H1 (cell line): ENCODE measurements at regions not wholly inside any gene's neighbourhood (a gene's known extent, or its start where the extent isn't known, plus 50 kb on each side); places are given as distances from the start of the nearest gene placed in this dataset.

Experiments used
- CTCF ChIA-PET: fragments of 300-600 bp; sonication (Branson Sonifier 250); formaldehyde crosslinking; loops from one replicate; lab custom pipeline; 2021; ENCODE audit not compliant: partially characterized antibody; lab: Charles Lee
- POLR2A ChIA-PET: fragments of 300-600 bp; sonication (Branson Sonifier 250); formaldehyde crosslinking; loops from one replicate; lab custom pipeline; 2021; ENCODE audit warnings: inconsistent platforms; ENCODE audit not compliant: partially characterized antibody; lab: Charles Lee
- DNase-seq, 2 experiments: peaks; one replicate each; pipeline versions ENCODE4 v3.0.0 to v3.0.0-alpha.2; 2010 to 2022; ENCODE audit warnings: low spot score in 2 of 2, low read depth in 1 of 2, mixed read lengths in 1 of 2
- FAIRE-seq: peaks from 2 replicates; lab custom pipeline; 2011; peaks lifted over from hg19 to GRCh38; lab: Jason Lieb, UNC
- H2AFZ ChIP-seq: 2 replicates; pipeline ENCODE4 v1.8.1; 2012; ENCODE audit warnings: low read length, inconsistent platforms
- H2AK5ac ChIP-seq: 2 replicates; pipeline ENCODE4 v1.6.1; 2013; ENCODE audit warnings: low read depth, low read length
- H2BK120ac ChIP-seq: replicated peaks from 2 replicates; pipeline ENCODE3; 2013; ENCODE audit warnings: low read depth, low read length, inconsistent platforms
- H2BK12ac ChIP-seq: 2 replicates; pipeline ENCODE4 v1.6.1; 2013; ENCODE audit warnings: low read depth, low read length
- H2BK15ac ChIP-seq: 2 replicates; pipeline ENCODE4 v1.6.1; 2013; ENCODE audit warnings: low read length
- H2BK20ac ChIP-seq: 2 replicates; pipeline ENCODE4 v1.6.1; 2013; ENCODE audit warnings: low read length
- H2BK5ac ChIP-seq: 2 replicates; pipeline ENCODE4 v1.6.1; 2013; ENCODE audit warnings: low read depth, low read length
- H3K14ac ChIP-seq: 2 replicates; pipeline ENCODE4 v1.6.1; 2013; ENCODE audit warnings: inconsistent platforms; ENCODE audit not compliant: insufficient read length
- H3K18ac ChIP-seq: 2 replicates; pipeline ENCODE4 v1.6.1; 2013; ENCODE audit warnings: low read length; ENCODE audit errors: extremely low read depth
- H3K23ac ChIP-seq: 2 replicates; pipeline ENCODE4 v1.6.1; 2013; ENCODE audit warnings: inconsistent platforms; ENCODE audit not compliant: insufficient read length
- H3K23me2 ChIP-seq: 2 replicates; pipeline ENCODE4 v1.6.1; 2013; ENCODE audit warnings: low read depth, low read length
- H3K27ac ChIP-seq: 2 replicates; pipeline ENCODE4 v1.6.1; 2011; ENCODE audit warnings: low read depth, low read length, inconsistent platforms
- H3K27me3 ChIP-seq, 4 experiments: replicated peaks in 1 of 4; 1 replicate in 1 of 4; 2 replicates in 3 of 4; pipeline versions ENCODE4 v1.6.1 to v1.8.1; 2011 to 2013; ENCODE audit warnings: low read length in 3 of 4, mild to moderate bottlenecking in 3 of 4, inconsistent platforms in 2 of 4, mixed read lengths in 2 of 4, moderate library complexity in 1 of 4; ENCODE audit not compliant: control insufficient read depth in 3 of 4, insufficient read depth in 3 of 4; ENCODE audit errors: extremely low read depth in 1 of 4
- H3K36me3 ChIP-seq, 4 experiments: 2 replicates each; pipeline versions ENCODE4 v1.6.1 to v1.8.1; 2011 to 2013; ENCODE audit warnings: mild to moderate bottlenecking in 4 of 4, low read length in 3 of 4, moderate library complexity in 2 of 4, control low read depth in 1 of 4, inconsistent platforms in 1 of 4; ENCODE audit not compliant: insufficient read depth in 4 of 4, control insufficient read depth in 2 of 4
- H3K4ac ChIP-seq: replicated peaks from 2 replicates; pipeline ENCODE3; 2013; ENCODE audit warnings: low read length, low read depth, mixed read lengths, inconsistent platforms; ENCODE audit not compliant: insufficient read length
- H3K4me1 ChIP-seq, 4 experiments: replicated peaks in 1 of 4; 1 replicate in 1 of 4; 2 replicates in 3 of 4; pipeline versions ENCODE4 v1.6.1 to v1.8.1; 2011 to 2013; ENCODE audit warnings: low read length in 3 of 4, inconsistent platforms in 2 of 4, mixed read lengths in 1 of 4; ENCODE audit not compliant: insufficient read depth in 4 of 4, control insufficient read depth in 3 of 4
- H3K4me2 ChIP-seq, 2 experiments: 2 replicates each; pipeline versions ENCODE4 v1.6.1 to v1.8.1; 2011 to 2013; ENCODE audit warnings: low read depth in 2 of 2, low read length in 2 of 2, control low read depth in 1 of 2, inconsistent platforms in 1 of 2, mild to moderate bottlenecking in 1 of 2; ENCODE audit not compliant: insufficient read depth in 1 of 2
- H3K4me3 ChIP-seq, 4 experiments: fragments of 200-600, 300-600 bp in 1 of 4; sonication (generic), shearing (Covaris generic), sonication (Bioruptor Twin) in 1 of 4; 2 replicates each; pipeline versions ENCODE4 v1.5.1 to v1.8.1; 2011 to 2016; ENCODE audit warnings: low read length in 4 of 4, low read depth in 3 of 4, control low read depth in 2 of 4, inconsistent platforms in 2 of 4, mild to moderate bottlenecking in 2 of 4, mixed read lengths in 1 of 4, moderate library complexity in 1 of 4; ENCODE audit not compliant: insufficient read depth in 2 of 4; ENCODE audit errors: extremely low read depth in 1 of 4
- H3K56ac ChIP-seq: replicated peaks from 2 replicates; pipeline ENCODE3; 2013; ENCODE audit warnings: low read depth, mild to moderate bottlenecking, mixed read lengths, low read length, inconsistent platforms; ENCODE audit not compliant: insufficient read length
- H3K79me1 ChIP-seq: 2 replicates; pipeline ENCODE4 v1.6.1; 2013; ENCODE audit warnings: low read depth, low read length, control low read depth
- H3K79me2 ChIP-seq, 2 experiments: 2 replicates each; pipeline versions ENCODE4 v1.6.1 to v1.8.1; 2012 to 2013; ENCODE audit warnings: low read length in 2 of 2, mild to moderate bottlenecking in 2 of 2, inconsistent platforms in 1 of 2; ENCODE audit not compliant: insufficient read depth in 2 of 2, control insufficient read depth in 1 of 2
- H3K9ac ChIP-seq, 4 experiments: replicated peaks in 1 of 4; 1 replicate in 1 of 4; 2 replicates in 3 of 4; pipeline versions ENCODE4 v1.6.1 to v1.8.1; 2011 to 2013; ENCODE audit warnings: low read depth in 3 of 4, low read length in 3 of 4, control low read depth in 2 of 4, mild to moderate bottlenecking in 2 of 4, moderate library complexity in 2 of 4, inconsistent platforms in 1 of 4; ENCODE audit errors: extremely low read depth in 1 of 4
- H3K9me3 ChIP-seq, 2 experiments: 2 replicates each; pipeline versions ENCODE4 v1.6.1 to v1.8.1; 2012 to 2013; ENCODE audit warnings: mild to moderate bottlenecking in 2 of 2, moderate library complexity in 2 of 2, control low read depth in 1 of 2, inconsistent platforms in 1 of 2, low read depth in 1 of 2, low read length in 1 of 2, mixed read lengths in 1 of 2; ENCODE audit not compliant: insufficient read depth in 2 of 2
- H4K20me1 ChIP-seq, 2 experiments: replicated peaks in 1 of 2; 2 replicates each; pipeline versions ENCODE3 to v1.8.1; 2011 to 2013; ENCODE audit warnings: inconsistent platforms in 2 of 2, low read length in 2 of 2, mild to moderate bottlenecking in 1 of 2; ENCODE audit not compliant: insufficient read depth in 2 of 2, control insufficient read depth in 1 of 2
- H4K5ac ChIP-seq: 2 replicates; pipeline ENCODE4 v1.6.1; 2013; ENCODE audit warnings: low read length, low read depth, mixed read lengths, inconsistent platforms; ENCODE audit not compliant: insufficient read length
- H4K8ac ChIP-seq: 2 replicates; pipeline ENCODE4 v1.8.0; 2013; ENCODE audit warnings: mild to moderate bottlenecking, moderate library complexity, low read length, inconsistent platforms; ENCODE audit not compliant: insufficient read depth; ENCODE audit errors: extremely low read depth
- H4K91ac ChIP-seq: replicated peaks from 2 replicates; pipeline ENCODE3; 2013; ENCODE audit warnings: low read length, mixed read lengths, inconsistent platforms; ENCODE audit not compliant: insufficient read length
- CHD1 ChIP-seq: IDR thresholded peaks from 2 replicates; pipeline ENCODE4 v1.6.1; 2012; ENCODE audit warnings: low read depth, low read length, improper control_type of control experiment
- CTBP2 ChIP-seq: IDR thresholded peaks from 2 replicates; pipeline ENCODE4 v1.7.0; 2011; ENCODE audit warnings: borderline replicate concordance, mild to moderate bottlenecking, moderate library complexity, mixed read lengths, low read length; ENCODE audit not compliant: insufficient read depth, insufficient read length
- RNF2 ChIP-seq: fragments of 200-900, 300-1000 bp; sonication (generic); IDR thresholded peaks from 2 replicates; pipeline ENCODE4 v1.7.1; 2016; ENCODE audit warnings: borderline replicate concordance, low read depth, mild to moderate bottlenecking, antibody characterized with exemption, low read length; ENCODE audit not compliant: poor library complexity, severe bottlenecking; ENCODE audit errors: missing control alignments
- TEAD4 ChIP-seq: IDR thresholded peaks from 2 replicates; pipeline ENCODE4 v1.6.1; 2012; ENCODE audit warnings: low read depth, low read length, inconsistent platforms, mixed read lengths
- WGBS, 2 experiments: shearing (Covaris generic) in 1 of 2; methylation state at CpG; one replicate each; pipeline versions ENCODE4 v1.1.6 to v1.1.7; 2013 to 2015; ENCODE audit warnings: low lambda C conversion rate in 2 of 2, mixed read lengths in 2 of 2, inconsistent platforms in 1 of 2, low coverage in 1 of 2, missing lambda C conversion rate in 1 of 2; ENCODE audit not compliant: insufficient replicate concordance in 2 of 2, insufficient coverage in 1 of 2, insufficient read length in 1 of 2; ENCODE audit errors: extremely low coverage in 1 of 2, missing lambda C conversion rate in 1 of 2; 5-methylcytosine and 5-hydroxymethylcytosine counted together

GRCh38 chr7:72465521-72465920, 53.4 kb upstream of the CALN1 start:
- no peak overlapping the region for H3K4ac ChIP-seq
- H3K18ac ChIP-seq: no peak overlapping the region
- H3K79me2 ChIP-seq: no peaks in the 10 kb centered on the region
- H2BK20ac ChIP-seq: no peak overlapping the region
- H3K4me3 ChIP-seq: no peak overlapping the region
- no peaks in the 10 kb centered on the region for H3K9me3 ChIP-seq
- H3K9ac ChIP-seq: no peak overlapping the region
- H4K5ac ChIP-seq: no peak overlapping the region
- H3K36me3 ChIP-seq: no peaks in the 10 kb centered on the region
- ChIA-PET CTCF (interaction anchor here (0.8 kb wide), 1 partner anchor 12 kb away, joined by 3 read pairs; no protein-coding TSS in a partner anchor), POLR2A (no interaction called here)
- H3K4me2 ChIP-seq: no peak overlapping the region
- H3K23ac ChIP-seq: no peak overlapping the region
- no peak overlapping the region for H2BK120ac ChIP-seq
- no peak for DNase-seq
- H3K56ac ChIP-seq: no peak overlapping the region
- no peaks in the 10 kb centered on the region for H3K23me2 ChIP-seq
- H3K27me3 ChIP-seq: no peaks in the 10 kb centered on the region
- TF ChIP-seq CHD1 (no peak), RNF2 (no peak), CTBP2 (no peak), TEAD4 (no peak)
- H3K4me1 ChIP-seq: no peaks in the 10 kb centered on the region
- H4K8ac ChIP-seq: no peak overlapping the region
- WGBS, 2 experiments: 94% methylated on average over 5 of the region's 5 CpGs; no CpG with 5 or more reads in 1 of the 2 experiments
- FAIRE-seq: no peak
- no peak overlapping the region for H3K27ac ChIP-seq
- H4K91ac ChIP-seq: no peak overlapping the region
- H3K14ac ChIP-seq: no peak overlapping the region
- H2BK12ac ChIP-seq: no peak overlapping the region
- no peak overlapping the region for H2AK5ac ChIP-seq
- no peaks in the 10 kb centered on the region for H4K20me1 ChIP-seq
- no peak overlapping the region for H2BK15ac ChIP-seq
- H2BK5ac ChIP-seq: no peak overlapping the region
- H3K79me1 ChIP-seq: no peaks in the 10 kb centered on the region
- no peak overlapping the region for H2AFZ ChIP-seq
